MM.1S (cell line): ENCODE measurements at regions not wholly inside any gene's neighbourhood (a gene's known extent, or its start where the extent isn't known, plus 50 kb on each side); places are given as distances from the start of the nearest gene placed in this dataset.

ENCODE experiments used
- DNase-seq: peaks from one replicate; pipeline ENCODE4 v3.0.0-alpha.2; 2015
- H2AFZ ChIP-seq: fragments of 300-600 bp; sonication (generic); 2 replicates; pipeline ENCODE4 v1.6.0; 2016; ENCODE audit warnings: antibody characterized with exemption, low read length
- H3F3A ChIP-seq: fragments of 300-600 bp; sonication (generic); 2 replicates; pipeline ENCODE4 v1.6.1; 2016; ENCODE audit warnings: mild to moderate bottlenecking, antibody characterized with exemption, low read length, moderate library complexity, mixed read lengths; ENCODE audit not compliant: insufficient read depth
- H3K27ac ChIP-seq: fragments of 300-600 bp; sonication (generic); 2 replicates; pipeline ENCODE4 v1.5.1; 2016; ENCODE audit warnings: mild to moderate bottlenecking, low read length
- H3K27me3 ChIP-seq: fragments of 300-600 bp; sonication (generic); replicated peaks from 2 replicates; pipeline ENCODE4 v1.6.0; 2016; ENCODE audit warnings: low read length; ENCODE audit not compliant: insufficient read depth
- H3K36me3 ChIP-seq: fragments of 300-600 bp; sonication (generic); replicated peaks from 2 replicates; pipeline ENCODE4 v1.6.1; 2016; ENCODE audit warnings: mild to moderate bottlenecking, low read length, mixed read lengths; ENCODE audit not compliant: insufficient read depth
- H3K4me1 ChIP-seq: fragments of 300-600 bp; sonication (generic); 2 replicates; pipeline ENCODE4 v1.6.1; 2016; ENCODE audit warnings: low read length, mixed read lengths
- H3K4me2 ChIP-seq: fragments of 300-600 bp; sonication (generic); 2 replicates; pipeline ENCODE4 v1.6.0; 2016; ENCODE audit warnings: low read depth, low read length
- H3K4me3 ChIP-seq: fragments of 300-600 bp; sonication (generic); 2 replicates; pipeline ENCODE4 v1.5.1; 2016; ENCODE audit warnings: low read length, mixed read lengths
- H3K79me2 ChIP-seq: fragments of 300-600 bp; sonication (generic); 2 replicates; pipeline ENCODE4 v1.6.1; 2016; ENCODE audit warnings: mixed run types, low read length, mixed read lengths
- H3K9ac ChIP-seq: fragments of 300-600 bp; sonication (generic); 2 replicates; pipeline ENCODE4 v1.6.1; 2016; ENCODE audit warnings: low read length, mixed read lengths
- H3K9me2 ChIP-seq: fragments of 300-600 bp; sonication (generic); replicated peaks from 2 replicates; pipeline ENCODE4 v1.6.1; 2016; ENCODE audit warnings: mild to moderate bottlenecking, low read length, mixed read lengths; ENCODE audit not compliant: insufficient read depth
- H3K9me3 ChIP-seq: fragments of 300-600 bp; sonication (generic); replicated peaks from 2 replicates; pipeline ENCODE4 v1.6.1; 2016; ENCODE audit warnings: mild to moderate bottlenecking, low read length, mixed read lengths; ENCODE audit not compliant: insufficient read depth
- H4K20me1 ChIP-seq: fragments of 300-600 bp; sonication (generic); 2 replicates; pipeline ENCODE4 v1.6.1; 2016; ENCODE audit warnings: mild to moderate bottlenecking, low read length, moderate library complexity, mixed read lengths; ENCODE audit not compliant: insufficient read depth
- EZH2 ChIP-seq: fragments of 300-600 bp; sonication (generic); optimal IDR thresholded peaks from 2 replicates; pipeline ENCODE3; 2017; ENCODE audit warnings: low read depth, mild to moderate bottlenecking, antibody characterized with exemption, low read length, mixed read lengths
- EZH2phosphoT487 ChIP-seq: fragments of 300-600 bp; sonication (generic); IDR thresholded peaks from 2 replicates; pipeline ENCODE4 v1.6.1; 2018; ENCODE audit warnings: antibody characterized with exemption, low read length
- TF ChIP-seq, protein P1 (sequence below): fragments of 300-600 bp; sonication (generic); IDR thresholded peaks from 2 replicates; pipeline ENCODE4 v1.5.1; 2016; ENCODE audit warnings: antibody characterized with exemption, low read length, mixed read lengths

DNA sequence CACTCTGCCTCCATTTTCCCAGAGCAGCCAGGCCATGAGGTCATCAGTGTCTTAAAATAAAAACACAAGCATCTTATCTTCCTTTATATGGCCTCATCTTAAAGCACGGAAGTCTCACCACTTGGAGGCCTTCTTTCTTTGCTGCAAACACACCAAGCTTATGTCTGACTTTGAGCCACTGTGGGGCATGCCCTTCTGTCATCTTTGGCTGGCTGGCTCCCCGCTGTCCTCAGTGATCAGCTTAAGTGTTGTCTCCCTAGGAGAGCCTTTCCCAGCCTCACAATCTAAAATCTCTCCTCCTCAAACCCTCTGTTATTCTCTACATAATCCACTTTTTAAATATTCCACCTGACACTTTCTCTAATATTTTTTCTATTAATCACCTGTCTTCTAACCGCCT lies 191.6 kb upstream of the TTC29 start:
- H3K36me3 ChIP-seq = no peaks in the 10 kb centered on the region
- no peak overlapping the region for H3K9ac ChIP-seq
- H3K4me2 ChIP-seq = no peak overlapping the region
- H3K4me1 ChIP-seq = peaks cover 18% of the 10 kb centered on the region
- H3K9me3 ChIP-seq = no peaks in the 10 kb centered on the region
- DNase-seq = no peak
- no peak overlapping the region for H3K27ac ChIP-seq
- peaks cover 15% of the 10 kb centered on the region for H3F3A ChIP-seq
- no peak overlapping the region for H2AFZ ChIP-seq
- H3K27me3 ChIP-seq = no peaks in the 10 kb centered on the region
- H4K20me1 ChIP-seq = no peaks in the 10 kb centered on the region
- no peaks in the 10 kb centered on the region for H3K79me2 ChIP-seq
- H3K9me2 ChIP-seq = no peaks in the 10 kb centered on the region
- no peak overlapping the region for H3K4me3 ChIP-seq
- no peak for TF ChIP-seq EZH2phosphoT487
- TF ChIP-seq EZH2 = no peak
- TF ChIP-seq, protein P1, sequence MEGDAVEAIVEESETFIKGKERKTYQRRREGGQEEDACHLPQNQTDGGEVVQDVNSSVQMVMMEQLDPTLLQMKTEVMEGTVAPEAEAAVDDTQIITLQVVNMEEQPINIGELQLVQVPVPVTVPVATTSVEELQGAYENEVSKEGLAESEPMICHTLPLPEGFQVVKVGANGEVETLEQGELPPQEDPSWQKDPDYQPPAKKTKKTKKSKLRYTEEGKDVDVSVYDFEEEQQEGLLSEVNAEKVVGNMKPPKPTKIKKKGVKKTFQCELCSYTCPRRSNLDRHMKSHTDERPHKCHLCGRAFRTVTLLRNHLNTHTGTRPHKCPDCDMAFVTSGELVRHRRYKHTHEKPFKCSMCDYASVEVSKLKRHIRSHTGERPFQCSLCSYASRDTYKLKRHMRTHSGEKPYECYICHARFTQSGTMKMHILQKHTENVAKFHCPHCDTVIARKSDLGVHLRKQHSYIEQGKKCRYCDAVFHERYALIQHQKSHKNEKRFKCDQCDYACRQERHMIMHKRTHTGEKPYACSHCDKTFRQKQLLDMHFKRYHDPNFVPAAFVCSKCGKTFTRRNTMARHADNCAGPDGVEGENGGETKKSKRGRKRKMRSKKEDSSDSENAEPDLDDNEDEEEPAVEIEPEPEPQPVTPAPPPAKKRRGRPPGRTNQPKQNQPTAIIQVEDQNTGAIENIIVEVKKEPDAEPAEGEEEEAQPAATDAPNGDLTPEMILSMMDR = no peak

DNA sequence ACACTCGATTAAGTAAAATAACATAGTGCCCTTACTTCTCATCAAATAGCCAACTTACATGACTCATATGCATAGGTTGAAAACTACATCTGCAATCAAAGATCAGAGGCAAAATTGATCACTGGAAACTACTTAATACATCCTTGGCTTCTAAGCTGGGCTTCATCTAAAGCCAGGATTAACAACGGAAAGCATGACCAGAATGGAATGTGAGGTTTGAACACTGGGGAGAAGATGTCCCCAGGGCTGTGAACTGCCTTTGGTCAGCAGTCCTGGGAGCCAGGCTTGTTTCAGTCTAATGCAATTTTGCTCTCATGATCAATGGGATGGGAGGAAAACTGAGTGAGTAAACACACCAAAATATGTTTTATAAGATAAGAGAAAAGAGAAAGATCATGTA lies 192.5 kb upstream of the TTC29 start:
- no peak for DNase-seq
- TF ChIP-seq EZH2 (no peak), EZH2phosphoT487 (no peak)
- TF ChIP-seq, protein P1 = no peak

DNA sequence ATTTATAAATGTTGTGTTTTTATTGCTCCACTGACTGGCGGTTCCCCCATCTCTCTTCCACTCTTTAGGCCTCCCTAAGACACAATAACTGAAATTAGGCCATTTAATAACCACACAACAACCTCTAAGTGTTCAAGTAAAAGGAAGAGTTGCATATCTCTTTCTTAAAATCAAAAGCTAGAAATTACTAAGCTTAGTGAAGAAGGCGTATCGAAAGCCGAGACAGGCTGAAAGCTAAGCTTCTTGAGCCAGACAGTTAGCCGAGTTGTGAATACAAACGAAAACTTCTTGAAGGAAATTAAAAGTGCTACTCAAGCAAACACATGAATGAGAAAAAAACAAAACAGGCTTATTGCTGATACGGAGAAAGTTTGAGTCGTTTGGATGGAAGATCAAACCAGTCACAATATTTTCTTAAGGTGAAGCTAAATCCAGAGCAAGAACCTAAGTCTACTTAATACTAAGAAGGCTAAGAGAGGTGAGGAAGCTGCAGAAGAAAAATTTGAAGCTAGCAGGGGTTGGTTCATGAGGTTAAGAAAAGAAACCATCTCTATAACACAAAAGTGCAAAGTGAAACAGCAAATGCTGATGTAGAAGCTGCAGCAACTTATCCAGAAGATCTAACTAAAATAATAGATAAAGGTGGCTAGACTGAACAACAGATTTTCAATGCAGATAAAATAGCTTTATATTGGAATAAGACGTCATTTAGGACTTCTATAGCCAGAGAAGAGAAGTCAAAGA lies 194.0 kb upstream of the TTC29 start:
- Histone ChIP-seq H3K27me3 (no peaks in the 10 kb centered on the region), H3K4me1 (peaks cover 22% of the 10 kb centered on the region), H3K4me3 (peak overlapping the region; percentile 6; the same call in 1 of the 2 replicates), H2AFZ (peak overlapping the region; percentile 19; the same call in 1 of the 2 replicates), H3K36me3 (no peaks in the 10 kb centered on the region), H3F3A (peaks cover 18% of the 10 kb centered on the region), H3K9me3 (no peaks in the 10 kb centered on the region), H3K27ac (peak overlapping the region; percentile 20; the same call in 1 of the 2 replicates), H4K20me1 (no peaks in the 10 kb centered on the region), H3K9me2 (no peaks in the 10 kb centered on the region), H3K9ac (no peak overlapping the region), H3K4me2 (peak overlapping the region; percentile 40), H3K79me2 (no peaks in the 10 kb centered on the region)
- DNase-seq = peak; percentile 48
- TF ChIP-seq, protein P1 = no peak
- no peak for TF ChIP-seq EZH2phosphoT487
- no peak for TF ChIP-seq EZH2

More for the DNA sequence above, 192.5 kb upstream of the TTC29 start:
- H3K9me3 ChIP-seq = no peaks in the 10 kb centered on the region
- no peaks in the 10 kb centered on the region for H3K36me3 ChIP-seq
- no peak overlapping the region for H3K9ac ChIP-seq
- H3K4me1 ChIP-seq = peaks cover 22% of the 10 kb centered on the region
- H2AFZ ChIP-seq = no peak overlapping the region
- H4K20me1 ChIP-seq = no peaks in the 10 kb centered on the region
- peaks cover 18% of the 10 kb centered on the region for H3F3A ChIP-seq
- no peak overlapping the region for H3K4me2 ChIP-seq
- H3K4me3 ChIP-seq = no peak overlapping the region
- H3K27me3 ChIP-seq = no peaks in the 10 kb centered on the region
- H3K79me2 ChIP-seq = no peaks in the 10 kb centered on the region
- no peaks in the 10 kb centered on the region for H3K9me2 ChIP-seq
- no peak overlapping the region for H3K27ac ChIP-seq
